ENCODE measurements at regions not wholly inside any gene's neighbourhood (a gene's known extent, or its start where the extent isn't known, plus 50 kb on each side); places are given as distances from the start of the nearest gene placed in this dataset.

DNA sequence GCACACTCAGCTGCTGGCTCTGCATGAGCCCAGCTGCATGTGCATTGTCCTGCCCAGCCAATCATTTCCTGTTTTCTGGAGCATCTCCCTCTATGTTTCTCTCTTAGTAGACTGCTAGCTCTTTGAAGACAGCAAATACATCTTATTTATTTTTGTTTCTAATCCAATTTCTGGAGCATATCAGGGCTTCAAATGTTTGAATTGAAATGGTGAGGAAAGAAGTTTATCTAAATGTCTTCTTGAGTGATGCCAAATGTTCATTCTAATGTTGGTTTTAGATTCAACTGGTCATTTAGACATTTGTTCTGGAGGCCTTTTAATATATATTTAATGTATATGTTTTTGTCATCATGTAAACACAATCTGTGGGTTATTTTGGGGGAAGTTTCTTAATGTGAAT is 141.9 kb downstream of the DNAJB9 start:
- TF ChIP-seq CTCF (conservative IDR thresholded peaks at IDR 0.05; ENCODE audit: low read depth, low read length), result no peak
- TF ChIP-seq EZH2phosphoT487 (IDR thresholded peaks at IDR 0.05; ENCODE audit: borderline replicate concordance, low read length), result no peak
- TF ChIP-seq EZH2 (IDR thresholded peaks at IDR 0.05; ENCODE audit: low read length, unreplicated experiment), result no peak

Data from PC-3 (cell line).